Loucy (cell line): ENCODE measurements at regions not wholly inside any gene's neighbourhood (a gene's known extent, or its start where the extent isn't known, plus 50 kb on each side); places are given as distances from the start of the nearest gene placed in this dataset.

Experiments used
- CTCF ChIP-seq: fragments of 200-600 bp; sonication (generic); conservative IDR thresholded peaks from 2 replicates; pipeline ENCODE4 v1.5.1; 2014; ENCODE audit warnings: mild to moderate bottlenecking, antibody characterized with exemption, low read length
- EZH2phosphoT487 ChIP-seq: fragments of 200-600 bp; IDR thresholded peaks from 2 replicates; pipeline ENCODE4 v1.6.1; 2018; ENCODE audit warnings: antibody characterized with exemption, mild to moderate bottlenecking, moderate library complexity, borderline replicate concordance

GRCh38 chr1:5394111-5394510, 598.1 kb downstream of the NPHP4 start:
- peak; percentile 28; the same call in 1 of the 2 replicates for TF ChIP-seq CTCF
- TF ChIP-seq EZH2phosphoT487: no peak
